ENCODE measurements at regions not wholly inside any gene's neighbourhood (a gene's known extent, or its start where the extent isn't known, plus 50 kb on each side); places are given as distances from the start of the nearest gene placed in this dataset.

GRCh38 chr3:152642658-152643057 lies 192.3 kb upstream of the P2RY1 start:
- H3K9me3 ChIP-seq (ENCODE audit: control insufficient read depth in 1 of 2, insufficient read depth in 1 of 2, low read length in 2 of 2) = peaks cover 0 to 5% of the 10 kb centered on the region in 2 experiments
- H3K27ac ChIP-seq (ENCODE audit: low read depth in 1 of 2, low read length in 2 of 2) = no peak overlapping the region
- Mint-ChIP-seq H3K36me3 (ENCODE audit: low read depth) (no peaks in the 10 kb centered on the region), H3K27ac (no peak overlapping the region), H3K4me3 (no peak overlapping the region), H3K4me1 (ENCODE audit: low read depth) (no peaks in the 10 kb centered on the region), H3K27me3 (peaks cover 8% of the 10 kb centered on the region), H3K9me3 (no peaks in the 10 kb centered on the region)
- no peak overlapping the region for H3K4me3 ChIP-seq (ENCODE audit: low read length)
- H3K36me3 ChIP-seq (ENCODE audit: insufficient read depth, low read length) = no peaks in the 10 kb centered on the region
- TF ChIP-seq CTCF (IDR thresholded peaks at IDR 0.05) = no peak
- H3K4me1 ChIP-seq (ENCODE audit: insufficient read depth, low read length) = no peaks in the 10 kb centered on the region
- DNase-seq (no peak), ATAC-seq (ENCODE audit: poor library complexity) (no peak)
- CTCF ChIA-PET = no interaction called here
- POLR2A ChIA-PET = no interaction called here
- no peaks in the 10 kb centered on the region for H3K27me3 ChIP-seq (ENCODE audit: control insufficient read depth in 1 of 2, insufficient read depth in 2 of 2, low read length in 2 of 2)
- intact Hi-C loops (cut with DNase I, micrococcal nuclease) = no loop called here

- CTCF ChIA-PET = no interaction called here
- Mint-ChIP-seq H3K4me3 (no peak overlapping the region), H3K27me3 (peaks cover 5% of the 10 kb centered on the region), H3K27ac (no peak overlapping the region), H3K9me3 (no peaks in the 10 kb centered on the region), H3K36me3 (ENCODE audit: low read depth) (no peaks in the 10 kb centered on the region), H3K4me1 (ENCODE audit: low read depth) (no peaks in the 10 kb centered on the region)
- no peak for DNase-seq
- intact Hi-C loops (cut with DNase I, micrococcal nuclease) = no loop called here
- Histone ChIP-seq H3K27ac (ENCODE audit: low read depth in 1 of 2, low read length in 2 of 2) (no peak overlapping the region), H3K9me3 (ENCODE audit: control insufficient read depth in 1 of 2, insufficient read depth in 1 of 2, low read length in 2 of 2) (peaks cover 0 to 5% of the 10 kb centered on the region in 2 experiments), H3K4me1 (ENCODE audit: insufficient read depth, low read length) (no peaks in the 10 kb centered on the region), H3K4me3 (ENCODE audit: low read length) (no peak overlapping the region), H3K27me3 (ENCODE audit: control insufficient read depth in 1 of 2, insufficient read depth in 2 of 2, low read length in 2 of 2) (no peaks in the 10 kb centered on the region), H3K36me3 (ENCODE audit: insufficient read depth, low read length) (no peaks in the 10 kb centered on the region)
- POLR2A ChIA-PET = no interaction called here
- TF ChIP-seq CTCF (IDR thresholded peaks at IDR 0.05) = no peak
- no peak for ATAC-seq (ENCODE audit: poor library complexity)
Measured at GRCh38 chr3:152644478-152644877, 190.5 kb upstream of the P2RY1 start.

GRCh38 chr3:152646004-152646403 lies 188.9 kb upstream of the P2RY1 start:
- Mint-ChIP-seq H3K27me3 (peaks cover 5% of the 10 kb centered on the region), H3K9me3 (no peaks in the 10 kb centered on the region), H3K27ac (no peak overlapping the region), H3K4me3 (no peak overlapping the region), H3K4me1 (ENCODE audit: low read depth) (no peaks in the 10 kb centered on the region), H3K36me3 (ENCODE audit: low read depth) (no peaks in the 10 kb centered on the region)
- Histone ChIP-seq H3K4me1 (ENCODE audit: insufficient read depth, low read length) (no peaks in the 10 kb centered on the region), H3K27me3 (ENCODE audit: control insufficient read depth in 1 of 2, insufficient read depth in 2 of 2, low read length in 2 of 2) (no peaks in the 10 kb centered on the region), H3K9me3 (ENCODE audit: control insufficient read depth in 1 of 2, insufficient read depth in 1 of 2, low read length in 2 of 2) (peaks cover 0 to 5% of the 10 kb centered on the region in 2 experiments), H3K4me3 (ENCODE audit: low read length) (no peak overlapping the region), H3K27ac (ENCODE audit: low read depth in 1 of 2, low read length in 2 of 2) (no peak overlapping the region), H3K36me3 (ENCODE audit: insufficient read depth, low read length) (no peaks in the 10 kb centered on the region)
- ChIA-PET POLR2A (no interaction called here), CTCF (no interaction called here)
- TF ChIP-seq CTCF (IDR thresholded peaks at IDR 0.05) = no peak
- intact Hi-C loops (cut with DNase I, micrococcal nuclease) = no loop called here
- no peak for DNase-seq
- ATAC-seq (ENCODE audit: poor library complexity) = no peak

Measured in CD4-positive, alpha-beta T cell (primary cell).